ENCODE measurements at regions not wholly inside any gene's neighbourhood (a gene's known extent, or its start where the extent isn't known, plus 50 kb on each side); places are given as distances from the start of the nearest gene placed in this dataset.

DNA sequence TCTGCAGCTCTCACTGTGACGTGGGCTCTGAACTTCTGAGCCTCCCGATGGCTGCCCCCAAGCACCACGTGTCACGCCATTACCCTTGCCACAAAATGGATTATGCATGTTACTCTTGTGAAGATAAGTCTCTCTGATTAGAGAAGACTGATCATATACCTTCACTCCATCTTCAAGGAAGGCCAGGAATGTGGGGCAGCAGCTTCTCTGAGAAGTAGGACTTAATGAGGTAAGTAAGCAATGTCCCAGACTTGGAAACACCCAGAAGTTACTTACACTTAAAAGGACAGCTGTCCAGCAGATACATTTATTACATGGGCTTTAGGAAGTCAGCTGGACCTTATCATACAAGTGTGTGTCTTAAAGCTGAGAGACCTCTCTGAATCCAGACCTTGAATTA is 155.0 kb downstream of the FGF1 start:
- no CpG with 5 or more reads among the region's 4 CpGs for WGBS (ENCODE audit: insufficient coverage)
- Histone ChIP-seq H3K27ac (ENCODE audit: low read depth in 1 of 2, low read length in 2 of 2) (no peak overlapping the region), H3K36me3 (replicated peaks in 1 of 2; ENCODE audit: control insufficient read depth in 1 of 2, insufficient read depth in 2 of 2, low read length in 2 of 2) (no peaks in the 10 kb centered on the region), H3K79me2 (ENCODE audit: insufficient read depth, low read length) (no peaks in the 10 kb centered on the region), H3K4me1 (ENCODE audit: control insufficient read depth in 1 of 2, insufficient read depth in 2 of 2, low read length in 2 of 2) (no peaks in the 10 kb centered on the region), H2AFZ (ENCODE audit: insufficient read depth, low read depth, low read length, poor library complexity, severe bottlenecking) (no peak overlapping the region), H3K9me3 (replicated peaks in 1 of 2; ENCODE audit: control insufficient read depth in 1 of 2, insufficient read depth in 1 of 2, low read length in 2 of 2) (peaks cover 0 to 5% of the 10 kb centered on the region in 2 donors), H3K27me3 (ENCODE audit: control insufficient read depth in 2 of 2, insufficient read depth in 2 of 2, low read length in 2 of 2) (no peaks in the 10 kb centered on the region), H4K20me1 (ENCODE audit: insufficient read depth, low read length) (no peaks in the 10 kb centered on the region), H3K4me2 (replicated peaks; ENCODE audit: extremely low read depth, low read length, poor library complexity, severe bottlenecking) (no peak overlapping the region), H3K4me3 (replicated peaks in 1 of 3; ENCODE audit: low read depth in 2 of 3, low read length in 3 of 3) (no peak overlapping the region), H3K9ac (ENCODE audit: insufficient read depth, low read length, poor library complexity, severe bottlenecking) (no peak overlapping the region)
- Mint-ChIP-seq H3K36me3 (no peaks in the 10 kb centered on the region), H3K27me3 (ENCODE audit: low read depth in 3 of 3) (peaks cover 1 to 6% (median 4%) of the 10 kb centered on the region in 3 donors), H3K4me3 (no peak overlapping the region), H3K27ac (no peak overlapping the region), H3K9me3 (peaks cover 2 to 14% (median 7%) of the 10 kb centered on the region in 7 donors), H3K4me1 (peaks cover 8% of the 10 kb centered on the region)
- TF ChIP-seq CTCF (IDR thresholded peaks at IDR 0.05): no peak
- intact Hi-C loops (cut with micrococcal nuclease): no loop called here
- DNase-seq: no peak

GRCh38 chr5:142529626-142530278 is 156.1 kb downstream of the FGF1 start:
- Histone ChIP-seq H3K27me3 (ENCODE audit: control insufficient read depth in 2 of 2, insufficient read depth in 2 of 2, low read length in 2 of 2) (no peaks in the 10 kb centered on the region), H2AFZ (ENCODE audit: insufficient read depth, low read depth, low read length, poor library complexity, severe bottlenecking) (no peak overlapping the region), H3K4me3 (replicated peaks in 1 of 3; ENCODE audit: low read depth in 2 of 3, low read length in 3 of 3) (no peak overlapping the region), H3K79me2 (ENCODE audit: insufficient read depth, low read length) (no peaks in the 10 kb centered on the region), H3K4me2 (replicated peaks; ENCODE audit: extremely low read depth, low read length, poor library complexity, severe bottlenecking) (no peak overlapping the region), H3K36me3 (replicated peaks in 1 of 2; ENCODE audit: control insufficient read depth in 1 of 2, insufficient read depth in 2 of 2, low read length in 2 of 2) (no peaks in the 10 kb centered on the region), H3K27ac (ENCODE audit: low read depth in 1 of 2, low read length in 2 of 2) (no peak overlapping the region), H3K9ac (ENCODE audit: insufficient read depth, low read length, poor library complexity, severe bottlenecking) (no peak overlapping the region), H3K4me1 (ENCODE audit: control insufficient read depth in 1 of 2, insufficient read depth in 2 of 2, low read length in 2 of 2) (no peaks in the 10 kb centered on the region), H4K20me1 (ENCODE audit: insufficient read depth, low read length) (no peaks in the 10 kb centered on the region), H3K9me3 (replicated peaks in 1 of 2; ENCODE audit: control insufficient read depth in 1 of 2, insufficient read depth in 1 of 2, low read length in 2 of 2) (no peaks in the 10 kb centered on the region)
- peaks cover 0 to 8% (median 2%) of the 10 kb centered on the region in 7 donors for H3K9me3 Mint-ChIP-seq
- no peak for TF ChIP-seq CTCF (IDR thresholded peaks at IDR 0.05)
- no peak for DNase-seq
- H3K27me3 Mint-ChIP-seq (ENCODE audit: low read depth in 3 of 3): peaks cover 1 to 7% (median 4%) of the 10 kb centered on the region in 3 donors
- H3K27ac Mint-ChIP-seq: no peak overlapping the region
- H3K36me3 Mint-ChIP-seq: no peaks in the 10 kb centered on the region
- intact Hi-C loops (cut with micrococcal nuclease): no loop called here
- 93% methylated on average over 3 of the region's 4 CpGs for WGBS (ENCODE audit: insufficient coverage)
- H3K4me3 Mint-ChIP-seq: no peak overlapping the region
- H3K4me1 Mint-ChIP-seq: peaks cover 8% of the 10 kb centered on the region

Measured in CD14-positive monocyte (primary cell).